ENCODE measurements at regions not wholly inside any gene's neighbourhood (a gene's known extent, or its start where the extent isn't known, plus 50 kb on each side); places are given as distances from the start of the nearest gene placed in this dataset.

DNA sequence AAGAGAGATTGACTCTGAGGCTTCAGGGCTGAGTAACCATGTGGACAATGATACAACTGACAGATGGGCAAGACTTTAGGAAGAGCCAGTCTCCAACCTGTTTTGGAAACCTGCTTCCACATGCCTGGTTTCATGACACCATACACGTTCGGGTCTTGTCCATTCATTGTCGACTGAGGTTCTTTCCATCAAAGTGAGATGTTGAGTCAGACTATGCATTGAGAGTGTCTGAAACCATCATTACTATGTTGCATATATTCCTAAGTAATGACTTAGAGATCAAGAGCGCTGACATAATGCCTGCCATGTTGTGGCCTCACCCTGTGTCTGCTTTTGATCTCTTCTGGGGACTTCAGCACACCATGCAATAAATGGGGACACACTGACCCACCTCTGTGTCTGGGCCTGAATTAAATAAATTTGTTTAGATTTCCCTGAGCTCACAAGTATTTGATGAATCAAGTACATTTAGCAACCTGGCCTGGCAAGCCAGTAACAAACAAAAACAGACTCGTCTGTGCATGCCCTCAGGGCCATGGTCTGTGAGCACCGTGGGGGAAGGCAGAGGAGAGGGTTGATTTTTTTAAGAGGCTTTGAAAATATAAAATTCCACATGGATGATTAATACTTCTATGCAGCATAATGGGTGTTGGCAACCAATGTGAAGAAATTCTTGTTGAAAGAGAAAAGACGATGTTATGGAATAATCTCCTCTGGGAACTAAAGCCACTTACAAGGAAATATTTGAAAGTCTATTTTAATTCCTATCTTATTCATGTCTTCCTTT, 49.9 kb upstream of the UBAC2 start:
- Histone ChIP-seq H3K9ac (ENCODE audit: low read depth, low read length) (no peak overlapping the region), H2BK20ac (ENCODE audit: low read depth, low read length) (no peak overlapping the region), H2AK5ac (ENCODE audit: low read depth, low read length) (no peak overlapping the region), H3K27ac (ENCODE audit: insufficient read depth, low read length) (no peak overlapping the region), H2BK120ac (ENCODE audit: low read depth, low read length) (no peak overlapping the region), H2BK15ac (ENCODE audit: low read depth, low read length) (no peak overlapping the region), H4K8ac (ENCODE audit: low read depth in 2 of 2, low read length in 2 of 2) (no peak overlapping the region), H4K91ac (ENCODE audit: insufficient read depth, low read depth, low read length) (no peak overlapping the region), H2AFZ (replicated peaks; ENCODE audit: low read length, poor library complexity) (peak overlapping the region; percentile 5), H4K20me1 (ENCODE audit: insufficient read depth, low read length) (no peaks in the 10 kb centered on the region), H3K4me3 (ENCODE audit: insufficient read depth, low read depth, low read length) (no peak overlapping the region), H3K4me1 (ENCODE audit: control insufficient read depth, insufficient read depth, low read length) (no peaks in the 10 kb centered on the region), H3K56ac (ENCODE audit: extremely low read depth, insufficient read depth, low read length) (no peak overlapping the region), H3K9me1 (ENCODE audit: insufficient read depth, low read length) (no peaks in the 10 kb centered on the region), H2AK9ac (replicated peaks; ENCODE audit: low read depth, low read length, poor library complexity) (no peak overlapping the region), H2BK5ac (ENCODE audit: low read depth, low read length, poor library complexity, severe bottlenecking) (no peak overlapping the region), H3K9me3 (ENCODE audit: control insufficient read depth, insufficient read depth, low read length) (no peaks in the 10 kb centered on the region), H4K5ac (ENCODE audit: low read depth, low read length) (no peak overlapping the region), H3K79me1 (ENCODE audit: low read depth in 1 of 2, low read length in 2 of 2) (no peaks in the 10 kb centered on the region), H3K14ac (replicated peaks; ENCODE audit: low read depth, low read length) (no peak overlapping the region), H3K36me3 (ENCODE audit: control insufficient read depth, insufficient read depth, low read length) (no peaks in the 10 kb centered on the region), H3K18ac (ENCODE audit: low read depth, low read length) (no peak overlapping the region), H3K4me2 (ENCODE audit: low read depth, low read length) (no peak overlapping the region), H3K4ac (ENCODE audit: low read depth, low read length) (no peak overlapping the region), H3K27me3 (ENCODE audit: control insufficient read depth, insufficient read depth, low read length) (peaks cover 4% of the 10 kb centered on the region), H3K23ac (ENCODE audit: low read depth, low read length) (no peak overlapping the region)
- DNase-seq: peak; percentile 27
- no CpG with 5 or more reads among the region's 7 CpGs for WGBS, 2 experiments (ENCODE audit: extremely low coverage in 2 of 2, insufficient read length in 1 of 2)
- no TSS peak for BruUV-seq (replicated peaks)
- POLR2A ChIA-PET (ENCODE audit: unreplicated experiment): no interaction called here
- in situ Hi-C loops (cut with MboI; ENCODE audit: low sequenced_read_pairs): no loop called here
- dilution Hi-C loops (cut with HindIII; ENCODE audit: low sequenced_read_pairs, unreplicated experiment): no loop called here
- peak; percentile 67 for ATAC-seq (ENCODE audit: low read depth)
- TF ChIP-seq RFX5 (IDR thresholded peaks at IDR 0.05; ENCODE audit: low read depth, low read length) (no peak), CHD1 (IDR thresholded peaks at IDR 0.05; ENCODE audit: low read depth, low read length) (no peak), NFE2L2 (IDR thresholded peaks at IDR 0.05; ENCODE audit: low read depth, low read length) (no peak), SMC3 (IDR thresholded peaks at IDR 0.05; ENCODE audit: low read depth, low read length) (no peak)
- TF ChIP-seq, protein P1, sequence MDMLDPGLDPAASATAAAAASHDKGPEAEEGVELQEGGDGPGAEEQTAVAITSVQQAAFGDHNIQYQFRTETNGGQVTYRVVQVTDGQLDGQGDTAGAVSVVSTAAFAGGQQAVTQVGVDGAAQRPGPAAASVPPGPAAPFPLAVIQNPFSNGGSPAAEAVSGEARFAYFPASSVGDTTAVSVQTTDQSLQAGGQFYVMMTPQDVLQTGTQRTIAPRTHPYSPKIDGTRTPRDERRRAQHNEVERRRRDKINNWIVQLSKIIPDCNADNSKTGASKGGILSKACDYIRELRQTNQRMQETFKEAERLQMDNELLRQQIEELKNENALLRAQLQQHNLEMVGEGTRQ (IDR thresholded peaks at IDR 0.05; ENCODE audit: low read depth, low read length): no peak
- TF ChIP-seq, protein P2, sequence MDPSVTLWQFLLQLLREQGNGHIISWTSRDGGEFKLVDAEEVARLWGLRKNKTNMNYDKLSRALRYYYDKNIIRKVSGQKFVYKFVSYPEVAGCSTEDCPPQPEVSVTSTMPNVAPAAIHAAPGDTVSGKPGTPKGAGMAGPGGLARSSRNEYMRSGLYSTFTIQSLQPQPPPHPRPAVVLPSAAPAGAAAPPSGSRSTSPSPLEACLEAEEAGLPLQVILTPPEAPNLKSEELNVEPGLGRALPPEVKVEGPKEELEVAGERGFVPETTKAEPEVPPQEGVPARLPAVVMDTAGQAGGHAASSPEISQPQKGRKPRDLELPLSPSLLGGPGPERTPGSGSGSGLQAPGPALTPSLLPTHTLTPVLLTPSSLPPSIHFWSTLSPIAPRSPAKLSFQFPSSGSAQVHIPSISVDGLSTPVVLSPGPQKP (IDR thresholded peaks at IDR 0.05; ENCODE audit: borderline replicate concordance, low read depth, low read length): no peak
- TF ChIP-seq, protein P3, sequence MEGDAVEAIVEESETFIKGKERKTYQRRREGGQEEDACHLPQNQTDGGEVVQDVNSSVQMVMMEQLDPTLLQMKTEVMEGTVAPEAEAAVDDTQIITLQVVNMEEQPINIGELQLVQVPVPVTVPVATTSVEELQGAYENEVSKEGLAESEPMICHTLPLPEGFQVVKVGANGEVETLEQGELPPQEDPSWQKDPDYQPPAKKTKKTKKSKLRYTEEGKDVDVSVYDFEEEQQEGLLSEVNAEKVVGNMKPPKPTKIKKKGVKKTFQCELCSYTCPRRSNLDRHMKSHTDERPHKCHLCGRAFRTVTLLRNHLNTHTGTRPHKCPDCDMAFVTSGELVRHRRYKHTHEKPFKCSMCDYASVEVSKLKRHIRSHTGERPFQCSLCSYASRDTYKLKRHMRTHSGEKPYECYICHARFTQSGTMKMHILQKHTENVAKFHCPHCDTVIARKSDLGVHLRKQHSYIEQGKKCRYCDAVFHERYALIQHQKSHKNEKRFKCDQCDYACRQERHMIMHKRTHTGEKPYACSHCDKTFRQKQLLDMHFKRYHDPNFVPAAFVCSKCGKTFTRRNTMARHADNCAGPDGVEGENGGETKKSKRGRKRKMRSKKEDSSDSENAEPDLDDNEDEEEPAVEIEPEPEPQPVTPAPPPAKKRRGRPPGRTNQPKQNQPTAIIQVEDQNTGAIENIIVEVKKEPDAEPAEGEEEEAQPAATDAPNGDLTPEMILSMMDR (conservative IDR thresholded peaks at IDR 0.05; ENCODE audit: low read depth, low read length): no peak
- intact Hi-C loops (cut with micrococcal nuclease): no loop called here
- CTCF ChIA-PET: interaction anchor here (0.5 kb wide), 1 partner anchor 40 kb away, joined by 3 read pairs; no protein-coding TSS in a partner anchor
